DMS114 treated with DMSO at 0.1 percent for 48 hours (cell line): ENCODE measurements at regions not wholly inside any gene's neighbourhood (a gene's known extent, or its start where the extent isn't known, plus 50 kb on each side); places are given as distances from the start of the nearest gene placed in this dataset.
"Not testable (repeated sequence)": the region's sequence is repeated elsewhere in the genome, so short reads cannot be mapped to it uniquely, and the experiment has no call there.

Experiments
- DNase-seq: peaks from one replicate; lab custom pipeline; 2025; ENCODE audit not compliant: unreplicated experiment; lab: John Stamatoyannopoulos, UW

DNA sequence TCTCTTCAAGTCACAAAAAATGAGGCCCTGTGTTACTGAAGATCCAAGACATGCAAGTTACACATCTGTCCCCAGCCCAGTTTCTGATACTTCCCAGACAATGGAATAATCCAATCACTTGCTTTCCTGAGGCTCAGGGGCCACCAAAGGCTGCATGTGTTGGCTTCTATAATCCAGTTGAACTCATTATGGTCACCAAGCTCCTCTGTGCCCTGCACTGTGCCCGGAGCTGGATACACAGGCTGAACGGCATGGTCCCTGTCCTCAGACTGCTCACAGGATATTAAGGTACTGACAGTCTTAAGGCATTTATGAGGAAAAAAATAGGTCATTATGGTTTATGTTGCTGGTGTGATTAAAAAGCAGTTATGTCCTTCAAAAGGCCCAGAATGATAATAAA, 117.0 kb upstream of the SYT6 start:
- no peak for DNase-seq

GRCh38 chr1:114270282-114270681, 116.6 kb upstream of the SYT6 start:
- no peak for DNase-seq

- no peak for DNase-seq
Measured at GRCh38 chr1:114269539-114269938, 115.9 kb upstream of the SYT6 start.

DNA sequence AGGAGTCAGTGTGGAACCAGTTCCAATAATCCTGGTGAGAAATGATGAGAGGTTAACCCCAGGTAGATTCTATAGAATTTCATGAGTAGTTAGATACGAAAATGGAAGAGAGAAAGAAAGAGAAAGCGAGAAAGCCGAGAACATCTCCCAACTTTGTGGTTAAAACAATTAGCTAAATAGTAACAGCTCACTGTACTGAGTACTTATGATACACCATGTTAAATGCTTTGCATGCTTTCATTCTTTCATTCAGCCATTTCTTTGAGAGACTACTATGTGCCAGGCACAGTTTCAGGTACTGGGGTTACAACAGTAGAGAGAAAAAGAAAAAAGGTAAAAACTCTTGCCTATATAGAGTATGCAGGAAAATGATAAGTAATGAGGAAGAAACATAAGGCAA, 109.7 kb upstream of the SYT6 start:
- no peak for DNase-seq

DNA sequence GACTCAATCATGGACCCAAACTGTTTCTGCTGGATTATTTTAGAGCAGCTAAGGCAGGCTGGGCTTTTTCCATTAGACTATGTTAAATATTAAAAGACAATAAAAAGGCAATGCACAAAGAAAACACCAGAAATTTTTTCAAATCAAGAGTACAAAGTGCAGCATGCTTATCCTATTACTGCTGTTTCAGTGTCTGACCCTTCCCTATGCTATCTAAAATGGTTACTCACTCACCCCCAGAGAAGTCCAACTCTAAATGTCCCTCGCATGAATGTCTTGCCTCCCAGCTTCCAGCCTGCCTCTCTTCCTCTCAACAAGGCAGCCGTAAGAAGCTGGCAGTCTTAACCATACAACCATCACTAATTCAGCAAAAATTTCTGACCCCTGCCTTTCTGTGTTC, 108.7 kb upstream of the SYT6 start:
- no peak for DNase-seq

DNA sequence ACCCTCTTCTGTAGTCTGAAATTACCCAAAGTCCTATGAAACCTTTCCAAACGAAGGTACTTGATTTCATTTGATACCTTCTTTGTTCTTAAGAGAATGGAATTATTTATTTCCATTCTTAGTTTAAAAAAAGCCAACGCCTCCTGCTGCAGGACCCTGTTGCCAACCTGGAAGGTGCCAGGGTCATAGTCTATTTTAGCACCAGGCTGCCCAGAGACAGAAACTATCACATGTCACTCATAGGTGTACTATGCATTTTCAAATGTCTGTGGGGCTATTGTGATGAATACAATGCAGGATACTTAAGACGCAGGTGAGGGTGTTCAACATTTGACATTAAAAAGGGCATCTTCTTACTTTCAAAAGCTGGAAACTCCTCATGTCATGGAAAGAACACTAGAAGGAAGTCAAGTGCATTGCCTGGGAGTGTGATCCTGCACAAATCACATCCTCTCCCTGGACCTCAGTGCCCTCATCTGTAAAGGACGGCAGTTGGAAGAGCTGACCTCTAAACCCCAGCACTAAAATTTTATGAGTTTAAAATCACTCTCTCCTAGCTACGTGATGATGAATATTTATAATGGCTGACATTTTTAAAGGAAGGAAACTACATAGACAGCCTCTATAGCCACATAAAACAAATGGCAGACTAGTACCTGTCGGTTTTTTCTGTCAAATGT, 107.3 kb upstream of the SYT6 start:
- no peak for DNase-seq

- DNase-seq = no peak
Measured at GRCh38 chr1:114259511-114260160, 106.0 kb upstream of the SYT6 start.

DNA sequence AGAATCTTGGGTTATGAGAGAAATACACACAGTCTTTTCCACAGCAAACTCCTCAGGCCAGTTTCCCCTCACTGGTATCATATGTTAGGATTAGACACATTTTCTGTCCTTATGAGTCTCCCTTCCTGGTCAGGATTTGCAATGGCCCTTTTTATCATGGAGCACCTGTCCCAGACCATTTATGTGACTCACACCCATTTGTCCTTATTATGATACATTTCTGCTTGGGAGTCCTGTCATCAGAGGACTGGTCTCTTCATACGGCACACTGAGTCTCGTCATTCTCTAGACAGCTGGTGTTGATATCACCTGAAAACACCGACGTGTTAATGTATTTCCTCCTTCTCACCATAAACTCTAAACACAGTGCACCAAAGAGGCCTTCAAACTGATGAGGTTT, 105.0 kb upstream of the SYT6 start:
- no peak for DNase-seq

- no peak for DNase-seq
Measured at GRCh38 chr1:114258074-114258473, 104.4 kb upstream of the SYT6 start.

GRCh38 chr1:114257554-114257953, 103.9 kb upstream of the SYT6 start:
- DNase-seq = no peak

GRCh38 chr1:114253900-114254299, 100.2 kb upstream of the SYT6 start:
- DNase-seq = no peak

DNA sequence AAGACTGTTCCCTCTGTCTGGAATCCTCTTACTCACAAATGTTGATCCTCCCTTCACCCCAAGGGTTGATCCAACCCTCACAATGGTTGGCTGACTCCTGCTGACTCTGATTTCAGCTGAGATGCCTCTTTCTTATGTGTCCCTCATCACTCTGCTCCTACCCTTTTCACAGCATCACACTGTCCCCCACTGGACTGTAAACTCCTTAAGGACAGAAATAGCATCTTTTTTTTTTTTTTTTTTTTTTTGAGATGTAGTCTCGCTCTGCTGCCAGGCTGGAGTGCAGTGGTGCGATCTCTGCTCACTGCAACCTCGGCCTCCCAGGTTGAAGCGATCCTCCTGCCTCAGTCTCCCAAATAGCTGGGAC, 97.9 kb upstream of the SYT6 start:
- no peak for DNase-seq

DNA sequence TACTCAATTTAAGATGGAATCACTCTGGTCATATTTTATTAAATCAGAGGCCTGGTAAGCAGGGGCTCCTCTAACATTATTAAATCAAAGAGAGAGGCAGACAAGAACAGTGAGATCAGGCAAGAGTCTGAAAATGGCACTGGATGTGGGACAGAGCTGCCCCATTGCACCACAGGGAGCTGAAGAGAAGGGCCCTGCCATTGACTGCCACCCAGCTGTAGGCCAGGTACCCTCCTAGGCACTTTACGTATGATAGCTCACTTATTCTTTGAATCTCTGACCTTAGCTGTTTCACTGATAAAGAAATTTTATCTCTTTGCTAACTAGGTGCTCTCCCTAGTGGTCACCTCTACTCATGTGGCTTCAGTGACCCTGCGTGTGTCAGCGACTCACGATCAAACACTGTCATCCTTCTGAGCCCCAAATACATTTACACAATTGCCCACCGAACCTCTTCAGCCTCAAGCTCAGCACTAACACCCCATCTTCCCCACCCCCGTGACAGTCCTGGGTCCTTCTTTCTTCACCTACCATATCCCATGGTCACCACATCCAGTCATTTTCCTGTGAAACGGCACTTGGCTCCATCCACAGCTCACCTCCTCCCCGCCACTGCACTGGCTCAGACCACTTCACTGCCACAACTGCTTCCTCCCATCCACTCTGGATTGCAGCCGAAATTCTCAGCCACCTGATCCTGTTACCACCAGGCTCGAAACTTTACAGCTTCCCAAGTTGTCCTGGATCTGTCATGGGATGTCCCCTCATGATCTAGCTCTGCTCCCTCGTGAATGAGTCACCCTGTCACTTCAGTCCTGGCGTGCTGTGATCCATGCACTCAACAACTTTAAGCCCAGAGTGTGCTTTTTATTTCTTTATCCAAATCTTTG, 97.3 kb upstream of the SYT6 start:
- DNase-seq = no peak

DNA sequence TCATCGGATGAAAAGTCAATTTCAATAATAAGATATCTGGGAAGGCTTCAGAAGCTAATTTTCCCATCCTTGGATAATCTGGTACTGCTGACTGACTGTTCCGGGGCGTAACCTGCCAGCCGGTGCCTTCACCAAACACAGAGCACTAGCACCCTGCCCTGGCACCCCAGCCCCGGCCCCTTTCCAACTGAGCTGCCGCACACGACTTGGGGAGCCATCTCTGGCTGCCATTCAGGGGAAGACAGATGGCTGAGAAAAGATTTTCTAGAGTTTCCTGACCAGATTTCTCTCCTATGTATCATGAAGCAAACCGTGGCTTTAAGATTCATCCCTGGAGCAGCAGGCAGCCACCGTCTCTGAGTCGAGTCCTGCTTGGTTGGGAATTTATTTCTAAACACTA, 96.0 kb upstream of the SYT6 start:
- no peak for DNase-seq

- no peak for DNase-seq
Measured at GRCh38 chr1:114248162-114248561, 94.5 kb upstream of the SYT6 start.

- DNase-seq = not testable (repeated sequence)
Measured at GRCh38 chr1:114242531-114243210, 89.0 kb upstream of the SYT6 start.

- DNase-seq = no peak
Measured at GRCh38 chr1:114238053-114238452, 84.4 kb upstream of the SYT6 start.

DNA sequence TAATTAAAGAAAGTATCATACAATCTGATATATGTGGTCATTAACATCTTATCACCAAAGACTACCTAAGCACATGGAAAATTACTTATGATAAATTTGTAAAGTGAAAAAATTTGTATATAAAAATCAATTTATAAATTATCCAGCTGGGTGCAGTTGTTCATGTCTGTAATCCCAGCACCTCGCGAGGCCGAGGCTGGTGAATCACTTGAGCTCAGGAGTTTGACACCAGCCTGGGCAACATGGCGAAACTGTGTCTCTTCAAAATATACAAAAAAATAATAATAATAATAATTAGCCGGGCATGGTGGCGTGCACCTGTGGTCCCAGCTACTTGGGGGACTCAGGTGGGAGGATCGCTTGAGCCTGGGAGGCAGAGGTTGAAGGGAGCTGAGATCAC, 82.8 kb upstream of the SYT6 start:
- DNase-seq = no peak

DNA sequence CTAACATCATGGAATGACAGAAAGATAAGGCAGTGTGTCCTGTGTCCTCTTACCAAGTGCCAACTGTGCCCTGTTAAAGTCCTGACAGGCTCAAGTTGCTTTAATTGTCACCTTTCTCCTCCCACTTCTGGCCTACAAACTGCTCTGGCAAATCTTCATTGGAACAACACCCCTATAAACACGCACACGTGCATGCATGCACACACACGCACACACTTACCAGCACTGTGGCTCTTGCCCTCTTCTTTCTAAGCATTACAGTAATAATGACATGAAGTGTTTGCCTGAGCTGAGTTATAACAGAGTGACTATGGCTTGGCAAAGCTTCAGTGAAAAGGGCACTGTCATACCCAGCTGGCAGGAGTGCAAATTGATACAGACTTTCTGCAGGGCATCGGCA, 82.3 kb upstream of the SYT6 start:
- DNase-seq = no peak

- DNase-seq = no peak
Measured at GRCh38 chr1:114235281-114235680, 81.6 kb upstream of the SYT6 start.

GRCh38 chr1:114234408-114235124, 80.9 kb upstream of the SYT6 start:
- DNase-seq = no peak
